Ishikawa (cell line): ENCODE measurements at regions not wholly inside any gene's neighbourhood (a gene's known extent, or its start where the extent isn't known, plus 50 kb on each side); places are given as distances from the start of the nearest gene placed in this dataset.

Experiments
- CEBPB ChIP-seq: IDR thresholded peaks from 2 replicates; pipeline ENCODE4 v1.6.1; 2012
- CREB1 ChIP-seq: IDR thresholded peaks from 2 replicates; pipeline ENCODE4 v1.6.1; 2012; ENCODE audit warnings: low read depth
- EP300 ChIP-seq: IDR thresholded peaks from 2 replicates; pipeline ENCODE4 v1.6.1; 2012; ENCODE audit warnings: borderline replicate concordance
- FOXM1 ChIP-seq: IDR thresholded peaks from 2 replicates; pipeline ENCODE4 v1.6.1; 2012; ENCODE audit warnings: low read depth, borderline replicate concordance
- RAD21 ChIP-seq: IDR thresholded peaks from 2 replicates; pipeline ENCODE4 v1.6.1; 2012; ENCODE audit warnings: low read depth
- REST ChIP-seq: IDR thresholded peaks from 2 replicates; pipeline ENCODE4 v1.6.1; 2012; ENCODE audit warnings: low read depth, mild to moderate bottlenecking
- TAF1 ChIP-seq: IDR thresholded peaks from 2 replicates; pipeline ENCODE4 v1.6.1; 2012; ENCODE audit warnings: low read depth, mild to moderate bottlenecking
- USF1 ChIP-seq: IDR thresholded peaks from 2 replicates; pipeline ENCODE4 v1.6.1; 2012
- YY1 ChIP-seq: IDR thresholded peaks from 2 replicates; pipeline ENCODE4 v1.6.1; 2012; ENCODE audit warnings: low read depth

- TF ChIP-seq USF1 (no peak), RAD21 (no peak), CEBPB (no peak), CREB1 (no peak), FOXM1 (no peak), EP300 (no peak), YY1 (no peak), REST (no peak), TAF1 (no peak)
Measured at GRCh38 chr6:114945392-114945791, 602.6 kb upstream of the HS3ST5 start.
